Stomach smooth muscle (tissue), 2 donors: ENCODE measurements at regions not wholly inside any gene's neighbourhood (a gene's known extent, or its start where the extent isn't known, plus 50 kb on each side); places are given as distances from the start of the nearest gene placed in this dataset.

Experiments used
- H3K27ac ChIP-seq: one replicate; pipeline ENCODE4 v1.7.0; 2013; ENCODE audit warnings: mild to moderate bottlenecking, low read length, inconsistent platforms
- H3K27me3 ChIP-seq, 2 donors: one replicate each; pipeline ENCODE4 v1.7.0; 2013; ENCODE audit warnings: low read length in 2 of 2; ENCODE audit not compliant: insufficient read depth in 2 of 2, control insufficient read depth in 1 of 2
- H3K36me3 ChIP-seq, 2 donors: one replicate each; pipeline ENCODE4 v1.7.0; 2013; ENCODE audit warnings: low read length in 2 of 2; ENCODE audit not compliant: control insufficient read depth in 2 of 2, insufficient read depth in 2 of 2
- H3K4me1 ChIP-seq: one replicate; pipeline ENCODE4 v1.7.0; 2013; ENCODE audit warnings: low read length; ENCODE audit not compliant: control insufficient read depth, insufficient read depth
- H3K4me3 ChIP-seq, 2 donors: one replicate each; pipeline ENCODE4 v1.7.0; 2013; ENCODE audit warnings: low read length in 2 of 2
- H3K9ac ChIP-seq, 2 donors: one replicate each; pipeline ENCODE4 v1.7.0; 2013; ENCODE audit warnings: low read length in 2 of 2, mild to moderate bottlenecking in 1 of 2
- H3K9me3 ChIP-seq, 2 donors: one replicate each; pipeline ENCODE4 v1.7.0; 2013; ENCODE audit warnings: low read length in 2 of 2; ENCODE audit not compliant: control insufficient read depth in 2 of 2
- donor health status: healthy.
- donor health status: Pancreatic carcinoma.

- H3K9me3 ChIP-seq, result no peaks in the 10 kb centered on the region
- H3K36me3 ChIP-seq, result no peaks in the 10 kb centered on the region
- H3K9ac ChIP-seq, result no peak overlapping the region
- peaks cover 16% of the 10 kb centered on the region for H3K4me1 ChIP-seq
- no peaks in the 10 kb centered on the region for H3K27me3 ChIP-seq
- H3K4me3 ChIP-seq, result no peak overlapping the region
- peak overlapping the region; percentile 11 for H3K27ac ChIP-seq
These were observed 75.5 kb upstream of the CPM start for GRCh38 chr12:69008520-69008919.

DNA sequence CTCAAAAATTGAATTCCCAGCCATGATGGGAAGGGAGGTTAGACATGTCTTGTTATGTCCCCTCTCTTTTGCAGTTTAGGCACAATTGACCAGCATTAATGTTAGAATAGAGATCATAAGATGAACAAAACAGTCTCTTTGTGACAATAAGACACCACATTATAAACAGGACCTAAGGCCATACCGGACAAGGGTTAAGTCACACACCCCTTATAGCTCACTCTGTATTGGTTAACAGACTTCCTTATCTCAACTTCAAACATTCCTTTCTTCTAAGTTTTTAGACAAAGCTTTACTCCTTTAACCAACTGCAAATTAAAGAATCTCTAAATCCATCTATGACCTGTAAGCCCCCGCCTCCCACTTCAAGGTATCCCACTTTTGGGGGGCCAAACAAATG is 81.1 kb upstream of the CPM start:
- H3K9me3 ChIP-seq, result no peaks in the 10 kb centered on the region
- no peak overlapping the region for H3K9ac ChIP-seq
- H3K4me1 ChIP-seq, result no peaks in the 10 kb centered on the region
- peaks cover 0 to 2% of the 10 kb centered on the region in 2 donors for H3K27me3 ChIP-seq
- no peaks in the 10 kb centered on the region for H3K36me3 ChIP-seq
- no peak overlapping the region for H3K4me3 ChIP-seq
- H3K27ac ChIP-seq, result no peak overlapping the region

- Histone ChIP-seq H3K4me1 (no peaks in the 10 kb centered on the region), H3K4me3 (no peak overlapping the region), H3K27me3 (peaks cover 0 to 2% of the 10 kb centered on the region in 2 donors), H3K9ac (no peak overlapping the region), H3K9me3 (no peaks in the 10 kb centered on the region), H3K36me3 (no peaks in the 10 kb centered on the region), H3K27ac (no peak overlapping the region)
These were observed 82.0 kb upstream of the CPM start for GRCh38 chr12:69015017-69015416.

- no peaks in the 10 kb centered on the region for H3K36me3 ChIP-seq
- H3K4me1 ChIP-seq, result no peaks in the 10 kb centered on the region
- no peak overlapping the region for H3K4me3 ChIP-seq
- no peaks in the 10 kb centered on the region for H3K9me3 ChIP-seq
- H3K27me3 ChIP-seq, result peaks cover 0 to 2% of the 10 kb centered on the region in 2 donors
- H3K27ac ChIP-seq, result no peak overlapping the region
- H3K9ac ChIP-seq, result no peak overlapping the region
These were observed 82.9 kb upstream of the CPM start for GRCh38 chr12:69015831-69016230.

- Histone ChIP-seq H3K27ac (no peak overlapping the region), H3K4me1 (no peaks in the 10 kb centered on the region), H3K9ac (no peak overlapping the region), H3K27me3 (peaks cover 0 to 2% of the 10 kb centered on the region in 2 donors), H3K36me3 (no peaks in the 10 kb centered on the region), H3K9me3 (no peaks in the 10 kb centered on the region), H3K4me3 (no peak overlapping the region)
These were observed 86.1 kb upstream of the CPM start for GRCh38 chr12:69019082-69019481.

DNA sequence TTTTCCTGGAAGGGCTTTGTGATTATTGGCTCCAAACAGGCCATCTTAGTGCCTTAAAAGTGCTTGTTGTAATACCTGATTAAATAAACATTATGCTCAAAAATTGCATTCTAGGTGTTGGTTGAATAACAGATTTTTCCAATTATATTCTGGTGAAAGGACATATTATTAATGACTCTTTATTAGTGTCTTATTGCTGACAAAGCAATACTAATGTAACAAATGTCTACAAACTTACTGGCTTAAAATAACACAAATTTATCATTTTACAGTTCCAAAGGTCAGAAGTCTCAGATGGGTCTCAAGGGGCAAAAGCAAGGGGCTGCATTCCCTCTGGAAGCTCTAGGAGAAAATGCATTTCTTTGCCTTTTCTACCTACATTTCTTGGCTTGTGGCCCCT is 86.9 kb upstream of the CPM start:
- peaks cover 0 to 2% of the 10 kb centered on the region in 2 donors for H3K27me3 ChIP-seq
- H3K9ac ChIP-seq, result no peak overlapping the region
- H3K4me3 ChIP-seq, result no peak overlapping the region
- no peak overlapping the region for H3K27ac ChIP-seq
- H3K4me1 ChIP-seq, result no peaks in the 10 kb centered on the region
- H3K9me3 ChIP-seq, result no peaks in the 10 kb centered on the region
- no peaks in the 10 kb centered on the region for H3K36me3 ChIP-seq

DNA sequence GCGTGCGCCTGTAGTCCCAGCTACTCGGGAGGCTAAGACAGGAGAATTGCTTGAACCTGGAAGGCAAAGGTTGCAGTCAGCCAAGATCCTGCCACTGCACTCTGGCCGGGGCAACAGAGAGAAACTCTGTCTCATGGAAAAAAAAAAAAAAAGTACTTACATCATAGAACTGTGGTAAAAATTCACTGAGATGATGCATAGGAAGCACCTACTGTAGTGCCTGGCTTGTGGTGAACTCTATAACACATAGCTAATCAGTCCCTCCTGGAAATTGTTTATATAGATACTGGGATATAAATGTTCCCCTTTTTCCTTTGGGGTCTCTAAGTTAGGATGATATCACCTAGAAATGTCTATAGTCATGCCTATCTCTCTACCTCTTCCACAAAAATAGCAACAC is 89.7 kb upstream of the CPM start:
- Histone ChIP-seq H3K4me1 (no peaks in the 10 kb centered on the region), H3K9ac (no peak overlapping the region), H3K9me3 (no peaks in the 10 kb centered on the region), H3K4me3 (no peak overlapping the region), H3K27me3 (peaks cover 0 to 2% of the 10 kb centered on the region in 2 donors), H3K36me3 (no peaks in the 10 kb centered on the region), H3K27ac (no peak overlapping the region)

- H3K27ac ChIP-seq, result no peak overlapping the region
- no peaks in the 10 kb centered on the region for H3K4me1 ChIP-seq
- H3K9ac ChIP-seq, result no peak overlapping the region
- no peaks in the 10 kb centered on the region for H3K27me3 ChIP-seq
- H3K4me3 ChIP-seq, result no peak overlapping the region
- no peaks in the 10 kb centered on the region for H3K9me3 ChIP-seq
- H3K36me3 ChIP-seq, result no peaks in the 10 kb centered on the region
These were observed 90.9 kb upstream of the CPM start for GRCh38 chr12:69023840-69024239.

DNA sequence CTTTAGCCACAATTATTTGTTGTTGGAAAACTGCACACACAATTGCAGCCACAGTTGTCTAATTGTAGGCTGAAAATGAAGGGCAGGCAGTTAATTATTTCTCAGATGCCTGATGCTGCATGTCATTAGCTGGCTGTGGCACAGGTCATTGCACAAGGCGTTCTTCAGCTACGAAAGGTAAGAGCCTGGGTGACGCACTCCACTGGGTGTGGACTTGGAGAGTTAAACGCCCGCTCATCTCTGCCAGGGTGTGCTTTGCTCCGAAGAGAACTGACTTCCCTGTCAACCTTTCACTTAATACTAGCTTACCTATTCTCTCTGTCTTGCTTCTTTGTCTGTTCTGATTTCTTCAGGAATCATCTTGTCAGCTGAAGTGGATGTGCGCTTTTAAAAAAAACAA is 91.4 kb upstream of the CPM start:
- H3K4me3 ChIP-seq, result no peak overlapping the region
- no peak overlapping the region for H3K9ac ChIP-seq
- H3K36me3 ChIP-seq, result no peaks in the 10 kb centered on the region
- H3K4me1 ChIP-seq, result no peaks in the 10 kb centered on the region
- H3K27ac ChIP-seq, result no peak overlapping the region
- H3K9me3 ChIP-seq, result no peaks in the 10 kb centered on the region
- no peaks in the 10 kb centered on the region for H3K27me3 ChIP-seq

DNA sequence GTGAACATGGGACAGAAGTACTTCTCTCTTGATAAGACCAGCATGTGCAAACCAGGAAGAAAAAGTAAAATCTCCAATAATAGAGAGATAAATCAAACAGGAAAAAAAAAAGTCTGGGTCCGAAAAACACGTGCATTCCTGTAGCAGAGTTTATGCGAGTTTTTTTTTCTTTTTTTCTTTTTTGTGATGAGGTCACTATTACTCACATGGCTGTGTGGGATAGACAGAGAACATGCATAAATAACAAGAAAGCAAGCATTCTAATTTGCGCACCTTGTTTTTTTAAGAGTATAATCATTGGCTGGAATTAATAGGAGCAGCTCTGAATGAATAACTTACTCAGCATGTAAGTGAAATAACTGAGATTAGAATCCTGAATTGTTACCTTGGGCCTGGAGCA is 91.9 kb upstream of the CPM start:
- Histone ChIP-seq H3K27ac (no peak overlapping the region), H3K36me3 (no peaks in the 10 kb centered on the region), H3K9ac (no peak overlapping the region), H3K4me1 (no peaks in the 10 kb centered on the region), H3K9me3 (no peaks in the 10 kb centered on the region), H3K27me3 (no peaks in the 10 kb centered on the region), H3K4me3 (no peak overlapping the region)

DNA sequence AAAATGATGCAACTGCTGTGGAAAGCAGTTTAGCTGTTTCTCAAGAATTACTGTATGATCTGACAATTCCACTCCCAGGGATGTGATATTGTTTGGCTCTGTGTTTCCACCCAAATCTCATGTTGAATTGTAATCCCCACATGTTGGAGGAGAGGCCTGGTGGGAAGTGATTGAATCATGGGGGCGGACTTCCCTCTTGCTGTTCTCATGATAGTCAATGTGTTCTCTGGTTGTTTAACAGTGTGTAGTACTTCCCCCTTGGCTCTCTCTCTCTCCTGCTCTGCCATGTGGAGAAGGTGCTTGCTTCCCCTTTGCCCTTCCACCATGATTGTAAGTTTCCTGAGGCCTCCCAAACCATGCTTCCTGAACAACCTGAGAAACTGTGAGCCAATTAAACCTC is 93.4 kb upstream of the CPM start:
- H3K9me3 ChIP-seq, result no peaks in the 10 kb centered on the region
- no peak overlapping the region for H3K4me3 ChIP-seq
- H3K27me3 ChIP-seq, result no peaks in the 10 kb centered on the region
- H3K27ac ChIP-seq, result no peak overlapping the region
- no peaks in the 10 kb centered on the region for H3K36me3 ChIP-seq
- no peak overlapping the region for H3K9ac ChIP-seq
- H3K4me1 ChIP-seq, result no peaks in the 10 kb centered on the region
